SU-DHL-6 (cell line): ENCODE measurements at regions not wholly inside any gene's neighbourhood (a gene's known extent, or its start where the extent isn't known, plus 50 kb on each side); places are given as distances from the start of the nearest gene placed in this dataset.

Experiments used
- CTCF ChIP-seq: fragments of 200-600 bp; sonication (generic); IDR thresholded peaks from one replicate; pipeline ENCODE4 v1.5.1; 2017; ENCODE audit warnings: antibody characterized with exemption, mild to moderate bottlenecking, low read length, moderate library complexity; ENCODE audit not compliant: insufficient read depth, poor library complexity, severe bottlenecking
- EZH2phosphoT487 ChIP-seq: fragments of 200-600 bp; sonication (generic), shearing (Covaris generic); conservative IDR thresholded peaks from 2 replicates; pipeline ENCODE4 v1.6.1; 2018; ENCODE audit warnings: mild to moderate bottlenecking, antibody characterized with exemption, low read length, moderate library complexity, mixed read lengths

DNA sequence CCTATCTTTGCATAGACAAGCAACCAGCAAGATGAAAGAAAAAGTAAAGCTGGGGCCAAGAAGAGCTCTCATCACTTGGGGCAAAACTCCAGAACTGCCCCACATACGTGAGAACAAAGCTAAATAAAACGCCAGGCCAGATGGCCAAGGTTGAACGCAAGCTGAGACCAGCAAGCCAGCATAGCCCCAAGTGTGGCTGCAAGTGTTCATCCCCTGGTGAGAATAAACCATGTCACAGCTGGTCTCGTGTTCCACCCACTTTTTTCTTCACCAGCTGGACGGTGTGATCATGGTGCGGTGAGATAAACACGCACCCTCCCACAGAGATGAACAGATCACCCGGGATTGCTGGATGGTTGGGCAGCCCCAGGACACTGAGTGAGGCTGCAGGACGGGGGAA lies 109.6 kb upstream of the CACNA1A start:
- TF ChIP-seq CTCF (no peak), EZH2phosphoT487 (no peak)
